ENCODE measurements at regions not wholly inside any gene's neighbourhood (a gene's known extent, or its start where the extent isn't known, plus 50 kb on each side); places are given as distances from the start of the nearest gene placed in this dataset.

DNA sequence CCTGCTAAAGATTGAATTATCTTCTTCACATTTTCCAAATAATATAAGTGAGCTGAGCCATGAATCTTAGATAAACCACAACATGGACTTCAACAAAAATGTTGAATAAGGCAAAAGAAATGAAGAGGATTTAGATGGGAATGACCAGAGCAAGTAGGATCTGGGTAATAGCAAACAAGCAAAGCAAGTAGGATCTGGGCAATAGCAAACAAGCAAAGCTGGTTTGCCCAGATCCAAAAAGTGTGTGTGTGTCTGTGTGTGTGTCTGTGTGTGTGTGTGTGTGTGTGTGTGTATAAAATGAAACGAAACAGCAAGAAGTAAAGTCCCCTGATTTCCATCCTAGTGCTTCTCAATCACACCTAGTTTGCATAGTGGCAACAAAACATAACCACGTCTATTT lies 549.1 kb downstream of the RERGL start:
- DNase-seq (ENCODE audit: low spot score): no peak

DNA sequence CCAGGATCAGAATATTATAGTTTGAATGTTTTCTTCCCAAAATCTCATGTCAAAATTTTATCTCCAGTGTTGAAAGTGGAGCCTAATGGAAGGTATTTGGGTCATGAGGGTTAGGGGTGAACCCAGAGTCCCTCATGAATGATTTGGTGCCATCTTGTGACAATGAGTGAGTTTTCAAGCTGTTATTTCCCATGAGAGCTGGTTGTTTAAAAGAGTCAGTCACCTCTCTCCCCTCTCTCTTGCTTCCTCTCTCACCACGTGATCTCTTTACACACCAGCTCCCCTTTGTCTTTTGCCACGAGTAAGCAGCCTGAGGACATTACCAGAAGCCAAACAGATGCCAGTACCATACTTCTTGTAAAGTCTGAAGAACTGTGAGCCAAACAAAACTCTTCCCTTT lies 561.6 kb downstream of the RERGL start:
- no peak for DNase-seq (ENCODE audit: low spot score)

DNA sequence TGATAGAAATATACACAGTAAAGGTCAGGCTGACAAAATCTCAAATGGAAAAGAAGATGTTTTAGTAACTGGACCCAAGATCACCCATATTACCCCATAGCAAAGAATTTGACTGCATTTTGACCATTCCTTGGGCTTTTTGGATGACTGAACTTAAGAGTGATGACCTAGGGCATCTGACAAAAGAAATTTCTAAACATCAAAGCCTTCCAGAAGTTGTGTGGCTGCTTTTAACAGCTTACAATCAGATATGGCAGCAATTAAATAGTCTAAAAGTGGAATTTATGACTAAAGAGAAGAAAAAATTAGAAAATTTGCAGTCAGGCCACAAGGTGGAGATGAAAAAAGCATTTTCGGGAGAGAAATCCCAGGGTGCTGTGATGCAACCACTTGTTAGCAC lies 563.0 kb downstream of the RERGL start:
- no peak for DNase-seq (ENCODE audit: low spot score)

DNA sequence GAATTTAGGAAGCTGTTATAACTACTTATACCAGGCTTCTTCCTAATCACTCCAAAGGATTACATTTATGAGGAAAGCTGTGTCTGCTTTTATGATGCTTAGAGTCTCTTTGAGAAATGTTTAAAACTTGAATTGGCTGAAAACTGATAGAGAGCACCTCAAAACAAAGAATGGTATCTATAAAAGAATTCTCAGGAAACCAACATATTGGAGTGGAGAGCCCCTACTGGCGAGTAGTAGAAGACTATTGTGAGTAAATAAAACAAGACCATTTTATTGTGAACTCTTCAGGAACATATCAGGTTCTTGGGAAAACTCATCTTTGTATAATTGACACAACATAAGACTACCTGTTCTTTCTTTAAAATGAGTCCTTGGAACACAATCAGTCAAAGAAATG lies 578.6 kb downstream of the RERGL start:
- DNase-seq (ENCODE audit: low spot score): no peak

DNA sequence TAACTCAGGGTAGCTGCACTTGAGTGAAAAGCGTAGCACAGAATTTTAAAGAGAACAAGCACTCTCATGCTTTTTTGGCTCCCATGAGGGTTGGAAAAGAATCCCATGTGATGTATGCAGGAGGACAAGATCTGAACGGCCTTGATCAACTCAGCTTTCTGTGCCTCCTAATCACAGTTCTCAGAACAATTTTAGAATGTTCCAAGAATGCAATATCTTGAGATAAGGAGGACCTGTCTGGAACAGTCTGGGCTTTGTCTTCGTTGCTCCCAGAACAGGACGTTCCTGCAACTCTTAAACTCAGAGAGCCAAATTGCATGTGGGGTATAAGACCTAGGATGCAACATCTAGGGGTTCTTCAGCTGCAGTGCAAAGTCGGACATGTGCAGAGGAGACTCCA lies 582.7 kb downstream of the RERGL start:
- no peak for DNase-seq (ENCODE audit: low spot score)

DNA sequence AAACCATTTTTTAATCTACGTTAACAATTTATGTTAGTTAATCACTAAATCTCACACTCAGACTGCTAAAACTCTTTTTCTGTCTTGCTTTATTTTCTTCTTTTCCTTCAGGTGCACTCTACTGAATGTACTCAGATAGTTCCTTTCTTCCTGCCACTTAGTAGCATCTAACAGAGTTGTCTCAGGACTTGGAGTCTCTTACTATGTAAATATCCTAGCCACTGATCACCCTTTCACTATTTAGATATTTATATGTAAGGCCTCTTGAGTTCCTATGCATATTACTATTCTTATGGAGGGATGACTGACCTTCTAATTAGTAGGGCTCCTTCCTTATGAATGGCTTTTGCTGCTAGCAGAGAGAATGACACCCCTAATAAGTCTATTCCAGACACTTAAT lies 586.3 kb downstream of the RERGL start:
- no peak for DNase-seq (ENCODE audit: low spot score)

DNA sequence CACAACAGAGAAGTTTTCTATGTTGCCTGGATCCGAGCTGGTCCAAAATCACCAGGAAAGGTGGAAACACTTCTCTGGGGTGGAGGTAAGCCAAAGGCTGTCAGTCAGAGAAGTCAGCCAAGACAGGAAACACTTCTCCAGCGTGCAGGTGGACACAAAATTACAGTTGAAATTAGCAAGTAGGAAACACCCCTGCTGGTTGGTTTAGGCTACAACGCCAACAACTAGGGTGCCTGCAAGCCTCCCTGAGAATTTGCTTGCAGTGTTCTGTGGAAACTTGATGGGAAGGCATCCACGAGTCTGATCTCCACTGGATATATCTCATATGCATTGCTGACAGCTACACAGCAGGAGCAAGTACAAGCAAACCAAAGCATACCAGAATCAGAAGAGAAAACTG lies 600.5 kb downstream of the RERGL start:
- no peak for DNase-seq (ENCODE audit: low spot score)

DNA sequence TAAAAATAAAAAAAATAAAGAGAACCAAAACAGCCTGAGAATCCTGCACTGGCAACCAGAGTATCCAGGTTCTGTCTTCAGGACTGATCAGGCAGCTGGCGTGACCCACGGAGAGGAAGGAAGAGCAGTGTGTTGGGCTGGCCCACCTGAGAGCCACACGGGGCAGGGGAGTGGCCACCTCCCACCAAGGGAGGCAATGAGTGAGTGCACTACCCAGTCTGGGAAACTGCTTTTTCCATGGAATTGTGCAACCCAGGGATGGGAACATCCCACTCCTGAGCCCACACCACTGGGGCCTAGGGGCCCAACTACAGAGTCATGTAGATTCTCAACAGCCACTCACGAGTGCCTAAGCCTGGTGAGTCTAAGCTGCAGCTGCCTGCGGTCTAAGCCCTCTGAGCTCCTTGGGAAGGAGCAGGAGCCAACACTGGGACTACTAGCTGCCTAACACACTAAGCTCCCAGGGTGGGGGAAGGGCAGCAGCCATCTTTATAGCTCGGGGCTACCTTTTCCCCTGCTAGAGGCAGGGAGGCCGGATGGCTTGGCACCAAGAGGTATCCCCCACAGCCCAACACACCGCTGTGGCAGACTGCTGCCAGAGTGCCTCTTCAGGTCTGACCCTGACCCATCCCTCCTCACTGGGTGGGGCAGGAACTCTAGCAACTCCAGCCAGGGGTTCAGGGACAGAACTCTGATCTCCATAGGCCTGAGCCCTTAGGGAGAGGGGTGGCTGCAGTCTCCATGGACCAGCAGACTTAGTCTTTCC lies 610.9 kb downstream of the RERGL start:
- DNase-seq (ENCODE audit: low spot score): no peak

DNA sequence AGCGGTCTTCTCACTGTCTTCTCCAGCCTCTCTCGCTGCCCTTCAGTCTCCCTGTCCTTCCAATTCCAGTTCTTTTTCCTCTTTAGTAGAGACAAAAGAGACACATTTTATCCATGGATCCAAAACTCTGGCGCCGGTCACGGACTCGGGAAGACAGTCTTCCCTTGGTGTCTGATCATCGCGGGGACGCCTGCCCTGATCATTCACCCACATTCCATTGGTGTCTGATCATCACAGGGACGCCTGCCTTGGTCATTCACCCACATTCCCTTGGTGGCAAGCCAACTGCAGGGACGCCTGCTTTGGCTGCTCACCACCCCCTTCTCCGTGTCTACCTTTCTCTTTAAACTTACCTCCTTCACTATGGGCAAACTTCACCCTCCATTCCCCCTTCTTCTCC lies 619.5 kb downstream of the RERGL start:
- no peak for DNase-seq (ENCODE audit: low spot score)

DNA sequence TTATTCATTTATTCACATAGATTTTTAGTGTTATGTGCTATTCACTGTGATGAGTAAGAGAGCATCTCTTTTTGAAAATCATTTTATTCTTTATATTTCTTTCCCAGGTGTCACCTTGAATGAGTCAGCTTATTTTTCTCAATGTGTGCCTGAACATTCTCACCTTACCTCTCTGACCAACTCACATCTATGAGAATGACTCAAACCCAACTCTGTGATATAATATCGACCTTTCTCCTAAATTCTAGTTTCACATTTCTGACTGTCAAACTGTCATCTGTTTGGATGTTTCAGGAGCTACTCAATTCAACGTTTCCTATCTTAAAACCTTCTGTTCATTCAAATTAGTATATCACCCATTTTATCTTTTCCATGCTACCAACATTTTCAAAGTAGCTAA lies 630.8 kb downstream of the RERGL start:
- no peak for DNase-seq (ENCODE audit: low spot score)

DNA sequence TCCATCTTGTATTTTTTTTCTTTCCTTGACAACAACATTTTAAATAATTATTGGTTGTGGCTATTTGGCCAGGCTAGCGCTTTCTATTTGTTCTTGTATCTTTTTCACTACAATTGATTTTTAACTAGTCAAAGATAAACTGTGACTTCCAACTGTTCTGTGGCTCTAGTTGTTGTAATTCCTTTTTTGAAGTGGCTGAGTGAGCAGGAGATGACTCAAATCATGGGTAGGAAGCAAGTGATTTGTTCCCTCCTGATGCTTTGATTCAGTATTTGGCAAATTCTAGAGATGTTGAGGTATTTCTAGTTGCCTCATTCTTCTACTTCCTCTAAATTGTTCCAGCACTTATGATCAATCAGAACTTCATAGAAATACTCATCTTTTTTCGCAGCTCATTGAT lies 633.5 kb downstream of the RERGL start:
- DNase-seq (ENCODE audit: low spot score): no peak

DNA sequence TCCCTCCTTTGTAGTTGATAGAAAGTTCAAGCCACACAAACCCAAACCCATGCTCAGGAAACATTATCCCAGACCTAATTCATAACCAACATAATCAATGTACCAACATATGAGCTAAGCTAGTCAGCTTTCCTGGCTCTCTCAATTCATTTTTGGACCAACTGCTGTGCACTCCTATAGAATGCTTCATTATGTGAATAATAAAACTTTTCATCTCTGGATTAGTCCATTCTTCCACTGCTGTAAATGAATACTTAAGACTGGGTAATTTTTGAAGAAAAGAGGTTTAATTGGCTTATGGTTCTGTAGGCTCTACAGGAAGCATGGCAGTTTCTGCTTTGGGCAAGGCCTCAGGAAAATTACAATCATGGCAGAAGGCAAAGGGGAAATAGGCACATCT lies 651.9 kb downstream of the RERGL start:
- no peak for DNase-seq (ENCODE audit: low spot score)

DNA sequence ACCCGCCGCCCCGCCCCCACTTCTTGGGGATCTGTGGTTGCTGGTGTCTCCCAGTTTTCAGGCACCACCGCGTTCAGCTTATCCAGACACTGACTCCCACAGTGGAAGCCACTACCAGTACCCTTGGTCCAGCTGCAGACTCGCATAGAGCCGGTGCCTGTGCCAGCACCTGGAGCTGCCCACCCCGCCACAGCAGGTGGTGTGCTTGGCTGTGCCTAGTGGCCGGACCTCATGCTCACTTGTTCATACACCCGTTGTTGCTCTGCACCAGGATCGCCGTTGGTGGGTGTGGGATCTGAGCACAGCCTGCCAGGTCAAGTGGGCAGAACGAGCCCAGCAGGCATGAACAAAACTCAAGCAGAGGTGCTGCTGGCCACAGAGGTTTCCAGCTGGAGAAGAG lies 673.2 kb downstream of the RERGL start:
- DNase-seq (ENCODE audit: low spot score): no peak

DNA sequence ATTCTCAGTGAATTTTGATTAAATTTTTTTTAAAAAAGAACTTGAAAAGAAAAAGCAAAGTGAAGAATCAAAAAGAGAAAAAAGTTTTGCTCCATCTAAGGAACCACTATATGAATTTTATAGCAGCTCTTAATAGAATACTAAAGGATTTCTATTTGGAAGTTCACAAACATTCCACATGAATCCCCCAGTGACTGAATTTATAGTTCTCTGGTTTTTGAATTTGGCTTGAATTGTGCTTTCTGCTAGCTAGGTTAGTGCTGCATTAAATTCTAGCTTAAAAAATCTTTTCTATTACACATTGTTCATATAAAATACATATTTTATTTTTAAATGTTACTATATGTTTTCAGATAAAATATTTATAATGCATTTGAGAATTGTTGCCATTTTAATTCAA lies 675.4 kb downstream of the RERGL start:
- DNase-seq (ENCODE audit: low spot score): no peak

DNA sequence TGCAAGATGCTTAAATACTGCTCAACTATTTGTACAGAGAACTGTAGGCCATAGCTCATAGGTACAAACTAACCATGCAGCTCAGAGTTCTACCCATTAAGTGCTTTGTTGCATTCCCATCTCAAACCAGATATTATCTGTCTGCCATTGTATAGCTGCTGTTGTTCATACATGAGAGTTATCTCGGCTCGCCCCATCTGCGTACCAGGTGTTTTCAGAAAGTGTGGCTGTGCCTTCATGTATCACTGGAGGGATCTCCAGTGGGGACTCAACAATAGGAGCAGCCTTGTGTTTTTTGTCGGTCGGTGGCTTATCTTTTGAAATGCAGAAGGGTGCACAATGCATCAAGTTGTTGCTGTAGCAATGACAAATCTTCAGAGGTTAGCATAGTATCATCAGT lies 678.3 kb downstream of the RERGL start:
- no peak for DNase-seq (ENCODE audit: low spot score)

DNA sequence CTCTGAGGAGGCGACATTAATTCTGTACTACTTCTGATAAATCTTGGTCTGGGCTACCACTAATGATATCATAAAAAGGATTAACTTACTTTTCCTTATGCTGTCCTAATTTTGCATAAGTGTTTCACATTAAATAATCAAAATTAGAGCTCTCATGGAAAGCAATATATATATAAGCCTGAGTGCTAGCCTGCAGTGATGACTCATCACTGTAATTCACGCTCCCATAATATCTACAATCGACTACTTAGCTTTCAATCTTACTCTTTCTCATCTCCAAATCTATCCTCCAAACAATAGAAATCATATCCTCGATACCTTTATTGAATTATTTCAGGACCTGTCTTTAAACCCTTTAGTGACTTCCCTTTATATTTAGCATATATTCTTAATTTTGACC lies 701.3 kb downstream of the RERGL start:
- DNase-seq (ENCODE audit: low spot score): no peak

DNA sequence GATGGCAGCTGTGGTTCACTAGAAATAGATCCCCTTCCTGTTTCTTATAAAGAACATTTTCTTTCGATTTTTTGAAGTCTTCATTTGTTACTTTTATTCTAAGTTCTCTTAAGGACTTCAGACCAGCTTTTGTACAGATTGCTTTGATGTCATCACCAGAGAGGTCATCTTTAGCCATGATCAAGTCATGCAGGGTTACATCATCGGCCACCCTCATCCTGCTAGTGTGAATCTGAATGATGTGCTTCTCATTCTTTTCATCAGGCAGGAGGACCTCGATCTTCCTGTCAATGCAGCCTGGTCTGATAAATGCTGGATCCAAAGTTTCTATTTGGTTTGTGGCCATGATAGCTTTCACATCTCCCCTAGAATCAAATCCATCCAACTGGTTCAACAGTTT lies 706.7 kb downstream of the RERGL start:
- DNase-seq (ENCODE audit: low spot score): no peak

DNA sequence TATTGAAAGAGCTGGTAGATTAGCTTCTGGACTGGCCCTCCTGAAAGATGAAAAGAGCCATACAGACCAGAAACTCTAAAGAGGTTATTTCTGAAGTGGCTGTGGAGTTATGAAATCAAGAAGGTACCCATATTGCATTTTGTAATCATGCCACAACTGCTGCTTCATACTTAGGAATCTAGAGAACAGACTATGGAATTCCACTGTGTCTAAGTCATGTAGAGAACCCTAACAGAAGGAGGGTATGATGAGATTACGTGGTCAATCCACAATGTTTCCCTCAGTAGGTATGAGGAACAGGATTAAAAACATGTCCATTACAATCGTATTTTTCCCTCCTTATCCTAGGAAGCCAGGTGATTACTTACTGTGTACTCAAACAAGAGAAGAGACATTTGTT lies 708.8 kb downstream of the RERGL start:
- no peak for DNase-seq (ENCODE audit: low spot score)

DNA sequence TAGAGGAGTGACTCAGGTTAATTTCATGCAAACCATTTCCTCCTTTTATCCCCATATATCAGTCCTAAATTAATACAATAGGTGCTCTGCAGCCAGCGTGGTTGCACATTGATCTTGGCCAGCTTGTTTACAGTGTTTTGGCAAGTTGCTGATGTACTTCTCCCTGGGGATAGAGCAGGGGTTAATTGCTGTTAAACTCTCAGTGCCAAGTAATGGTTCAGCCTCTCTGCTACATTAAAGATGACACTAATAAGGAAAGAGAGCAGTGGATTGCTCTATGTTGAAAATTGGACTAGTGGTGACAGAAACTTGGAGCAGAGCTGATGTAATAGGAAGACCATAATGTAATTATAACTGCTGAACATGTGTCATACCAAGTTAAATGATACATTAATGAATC lies 717.5 kb downstream of the RERGL start:
- no peak for DNase-seq (ENCODE audit: low spot score)

DNA sequence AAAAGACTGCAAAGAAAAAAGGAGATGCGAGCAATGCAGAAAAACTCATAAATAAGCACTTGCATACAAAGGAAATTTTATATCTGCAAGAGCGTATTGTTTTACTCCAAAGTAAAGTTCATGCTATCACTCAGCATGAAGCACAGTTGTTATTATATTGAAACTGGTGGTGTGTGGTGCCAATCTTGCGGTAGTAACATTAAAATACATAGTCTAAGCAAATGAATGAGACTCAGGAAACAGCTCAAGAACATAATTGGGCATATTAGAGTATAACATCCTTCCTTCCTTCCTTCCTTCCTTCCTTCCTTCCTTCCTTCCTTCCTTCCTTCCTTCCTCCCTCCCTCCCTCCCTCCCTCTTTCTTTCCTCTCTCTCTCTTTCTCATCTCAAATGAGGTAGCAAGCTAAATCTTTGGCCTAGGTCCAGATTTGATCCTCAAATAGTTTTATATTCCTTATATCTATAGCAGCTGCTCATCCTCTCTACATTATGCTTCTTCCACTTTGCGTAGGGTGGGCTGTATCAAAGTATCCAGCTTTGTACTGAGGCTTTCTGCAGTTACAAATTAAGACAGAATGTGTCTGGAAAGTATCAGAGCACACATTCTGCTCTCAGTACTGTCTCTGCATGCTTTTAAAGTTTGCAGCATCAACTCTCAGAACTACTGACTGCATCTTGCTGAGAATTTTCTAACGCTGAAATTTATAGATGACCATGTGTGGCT lies 718.3 kb downstream of the RERGL start:
- no peak for DNase-seq (ENCODE audit: low spot score)

DNA sequence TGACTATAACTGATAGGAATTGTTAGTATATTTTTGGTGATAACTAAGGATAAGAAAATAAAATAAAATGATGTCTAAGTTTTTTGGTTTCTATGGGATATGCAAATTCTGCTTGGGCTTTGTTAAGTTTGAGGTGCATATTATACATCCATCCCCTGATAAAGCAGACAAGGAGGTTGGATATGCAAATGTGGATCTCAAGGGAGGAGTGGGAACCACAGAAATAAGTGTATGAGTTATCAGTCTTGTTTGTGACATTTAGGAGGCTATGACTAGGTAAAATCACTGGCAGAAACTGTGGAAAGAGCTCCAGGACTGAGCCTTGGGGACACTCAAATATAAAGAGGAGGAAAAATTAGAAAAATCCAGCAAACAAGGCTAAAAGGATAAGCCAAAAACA lies 719.4 kb downstream of the RERGL start:
- no peak for DNase-seq (ENCODE audit: low spot score)

DNA sequence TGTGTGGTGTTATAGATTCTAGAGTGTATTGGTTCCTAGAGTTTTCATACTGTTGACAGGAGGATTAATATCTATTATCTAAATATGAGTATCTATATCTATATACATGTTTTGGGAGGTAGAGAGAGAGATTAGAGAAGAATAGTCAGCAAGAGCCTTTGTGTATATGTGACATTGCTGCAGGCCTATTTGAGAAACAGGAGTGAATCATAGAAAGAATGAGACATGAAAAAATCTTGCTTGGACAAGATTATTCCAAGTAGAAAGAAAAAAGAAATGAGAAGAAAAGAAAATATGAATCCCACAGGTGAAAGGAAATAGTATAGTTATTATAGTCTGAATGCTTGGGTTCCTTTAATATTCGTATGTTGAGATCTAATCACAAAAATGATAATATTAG lies 720.4 kb downstream of the RERGL start:
- DNase-seq (ENCODE audit: low spot score): no peak

DNA sequence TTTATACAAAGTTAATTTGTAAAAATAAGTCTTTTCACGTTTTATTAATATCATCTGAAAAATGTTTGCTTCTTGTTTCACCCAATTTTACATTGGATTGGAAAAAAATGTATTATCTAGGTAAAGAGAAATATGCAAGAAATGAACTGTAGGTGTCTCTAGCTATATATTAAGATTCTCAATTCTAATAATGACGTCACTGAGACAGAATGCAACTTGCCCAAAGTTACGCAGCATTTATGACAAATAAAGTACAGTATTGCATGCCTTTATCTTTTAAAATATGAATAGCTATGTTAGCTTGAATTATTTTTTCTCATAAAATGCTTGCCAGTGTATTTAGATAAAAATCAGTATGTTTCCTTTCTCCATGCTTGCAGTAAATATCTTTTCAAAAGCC lies 728.8 kb downstream of the RERGL start:
- DNase-seq (ENCODE audit: low spot score): no peak

DNA sequence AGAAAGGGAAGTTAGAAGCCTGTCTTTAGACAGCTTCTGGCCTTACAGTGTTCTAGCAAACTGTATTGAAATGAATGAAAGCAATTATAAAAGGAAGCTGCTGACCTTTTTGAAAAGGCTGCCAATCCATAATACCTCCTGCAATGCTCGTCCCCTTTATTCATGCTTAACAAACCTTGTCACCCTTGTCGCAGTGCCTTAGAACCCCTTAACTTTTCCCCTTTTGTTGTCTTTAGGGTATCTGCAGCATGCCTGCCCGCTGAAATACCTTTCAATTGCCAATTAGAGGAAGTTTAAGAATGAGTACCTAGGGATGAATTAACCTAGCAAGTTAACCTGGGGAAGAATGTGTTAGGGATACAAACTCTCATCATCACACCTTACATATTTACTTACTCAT lies 731.2 kb downstream of the RERGL start:
- DNase-seq (ENCODE audit: low spot score): no peak

Measured in HuH-7.5 (cell line).